Endodermal cell (in vitro differentiated cells): ENCODE measurements at regions not wholly inside any gene's neighbourhood (a gene's known extent, or its start where the extent isn't known, plus 50 kb on each side); places are given as distances from the start of the nearest gene placed in this dataset.

Experiments used
- DNase-seq: peaks from one replicate; pipeline ENCODE4 v3.0.0-alpha.2; 2017
- H3K27ac ChIP-seq: 2 replicates; pipeline ENCODE4 v1.5.1; 2013; ENCODE audit warnings: mild to moderate bottlenecking, low read depth, low read length, moderate library complexity
- H3K27me3 ChIP-seq: 2 replicates; pipeline ENCODE4 v1.6.1; 2013; ENCODE audit warnings: mild to moderate bottlenecking, low read length, moderate library complexity; ENCODE audit not compliant: insufficient read depth, control insufficient read depth, poor library complexity, severe bottlenecking
- H3K36me3 ChIP-seq: 2 replicates; pipeline ENCODE4 v1.7.0; 2013; ENCODE audit warnings: mild to moderate bottlenecking, low read length, moderate library complexity; ENCODE audit not compliant: control insufficient read depth, insufficient read depth
- H3K4me1 ChIP-seq: one replicate; pipeline ENCODE4 v1.7.0; 2013; ENCODE audit warnings: low read length; ENCODE audit not compliant: control insufficient read depth, insufficient read depth
- H3K4me3 ChIP-seq: 2 replicates; pipeline ENCODE4 v1.5.1; 2013; ENCODE audit warnings: mild to moderate bottlenecking, low read length, moderate library complexity
- H3K9ac ChIP-seq: 2 replicates; pipeline ENCODE4 v1.6.1; 2013; ENCODE audit warnings: mild to moderate bottlenecking, low read length, moderate library complexity; ENCODE audit not compliant: poor library complexity, severe bottlenecking; ENCODE audit errors: extremely low read depth
- H3K9me3 ChIP-seq: 2 replicates; pipeline ENCODE4 v1.6.1; 2013; ENCODE audit warnings: mild to moderate bottlenecking, low read length, moderate library complexity; ENCODE audit not compliant: control insufficient read depth
- H3K27ac Mint-ChIP-seq: 2 replicates; pipeline ENCODE4 v1.8.0; 2020; ENCODE audit warnings: mixed read lengths
- H3K27me3 Mint-ChIP-seq: 2 replicates; pipeline ENCODE4 v1.8.0; 2021; ENCODE audit warnings: mild to moderate bottlenecking, mixed read lengths; ENCODE audit not compliant: insufficient read depth
- H3K36me3 Mint-ChIP-seq: 2 replicates; pipeline ENCODE4 v1.8.0; 2020; ENCODE audit warnings: low read depth, mixed read lengths
- H3K4me1 Mint-ChIP-seq: 2 replicates; pipeline ENCODE4 v1.8.0; 2020; ENCODE audit warnings: mixed read lengths
- H3K4me3 Mint-ChIP-seq: 2 replicates; pipeline ENCODE4 v1.8.0; 2020; ENCODE audit warnings: mild to moderate bottlenecking, moderate library complexity, mixed read lengths
- H3K9me3 Mint-ChIP-seq: 2 replicates; pipeline ENCODE4 v1.8.0; 2020; ENCODE audit warnings: mild to moderate bottlenecking, mixed read lengths
- WGBS, 2 experiments: methylation state at CpG; one replicate each; pipeline versions ENCODE4 v1.1.5 to v1.1.7; 2013; ENCODE audit warnings: missing lambda C conversion rate in 2 of 2, mixed read lengths in 1 of 2; ENCODE audit not compliant: insufficient coverage in 1 of 2, insufficient read length in 1 of 2; 5-methylcytosine and 5-hydroxymethylcytosine counted together
- TF ChIP-seq, protein P1 (sequence below): fragments of 200-600 bp; sonication (generic); conservative IDR thresholded peaks from 2 replicates; pipeline ENCODE4 v1.5.0; 2021; ENCODE audit warnings: antibody characterized with exemption, mild to moderate bottlenecking

DNA sequence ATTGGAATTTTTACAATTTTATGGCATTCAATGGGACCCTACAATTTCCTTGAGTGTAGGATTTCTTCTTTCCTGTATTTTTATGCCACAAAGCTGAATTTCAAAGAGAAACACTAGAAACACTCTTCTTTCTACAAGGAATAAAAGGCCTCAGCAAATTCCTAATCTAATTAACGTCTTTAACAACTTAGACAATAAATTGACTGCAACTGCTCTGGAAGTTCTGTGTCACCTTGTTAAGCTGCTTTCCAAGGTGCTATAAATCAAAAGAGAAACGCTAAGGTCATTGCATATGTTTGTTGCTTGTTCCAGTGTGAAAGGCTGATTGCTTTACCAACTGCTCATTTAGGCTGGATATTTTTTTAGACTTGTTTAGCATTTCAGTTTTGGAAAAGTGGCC is 182.2 kb downstream of the POLR1F start:
- DNase-seq: no peak
- Histone ChIP-seq H3K4me1 (no peaks in the 10 kb centered on the region), H3K36me3 (no peaks in the 10 kb centered on the region), H3K27ac (no peak overlapping the region), H3K4me3 (no peak overlapping the region), H3K9ac (no peak overlapping the region), H3K9me3 (no peaks in the 10 kb centered on the region), H3K27me3 (no peaks in the 10 kb centered on the region)
- no peaks in the 10 kb centered on the region for H3K36me3 Mint-ChIP-seq
- TF ChIP-seq, protein P1, sequence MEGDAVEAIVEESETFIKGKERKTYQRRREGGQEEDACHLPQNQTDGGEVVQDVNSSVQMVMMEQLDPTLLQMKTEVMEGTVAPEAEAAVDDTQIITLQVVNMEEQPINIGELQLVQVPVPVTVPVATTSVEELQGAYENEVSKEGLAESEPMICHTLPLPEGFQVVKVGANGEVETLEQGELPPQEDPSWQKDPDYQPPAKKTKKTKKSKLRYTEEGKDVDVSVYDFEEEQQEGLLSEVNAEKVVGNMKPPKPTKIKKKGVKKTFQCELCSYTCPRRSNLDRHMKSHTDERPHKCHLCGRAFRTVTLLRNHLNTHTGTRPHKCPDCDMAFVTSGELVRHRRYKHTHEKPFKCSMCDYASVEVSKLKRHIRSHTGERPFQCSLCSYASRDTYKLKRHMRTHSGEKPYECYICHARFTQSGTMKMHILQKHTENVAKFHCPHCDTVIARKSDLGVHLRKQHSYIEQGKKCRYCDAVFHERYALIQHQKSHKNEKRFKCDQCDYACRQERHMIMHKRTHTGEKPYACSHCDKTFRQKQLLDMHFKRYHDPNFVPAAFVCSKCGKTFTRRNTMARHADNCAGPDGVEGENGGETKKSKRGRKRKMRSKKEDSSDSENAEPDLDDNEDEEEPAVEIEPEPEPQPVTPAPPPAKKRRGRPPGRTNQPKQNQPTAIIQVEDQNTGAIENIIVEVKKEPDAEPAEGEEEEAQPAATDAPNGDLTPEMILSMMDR: no peak
- H3K27ac Mint-ChIP-seq: no peak overlapping the region
- H3K4me3 Mint-ChIP-seq: no peak overlapping the region
- no peaks in the 10 kb centered on the region for H3K9me3 Mint-ChIP-seq
- H3K4me1 Mint-ChIP-seq: peaks cover 8% of the 10 kb centered on the region
- H3K27me3 Mint-ChIP-seq: no peaks in the 10 kb centered on the region
- 78 to 83% methylated on average over 1 to 2 of the region's 2 CpGs for WGBS, 2 experiments

DNA sequence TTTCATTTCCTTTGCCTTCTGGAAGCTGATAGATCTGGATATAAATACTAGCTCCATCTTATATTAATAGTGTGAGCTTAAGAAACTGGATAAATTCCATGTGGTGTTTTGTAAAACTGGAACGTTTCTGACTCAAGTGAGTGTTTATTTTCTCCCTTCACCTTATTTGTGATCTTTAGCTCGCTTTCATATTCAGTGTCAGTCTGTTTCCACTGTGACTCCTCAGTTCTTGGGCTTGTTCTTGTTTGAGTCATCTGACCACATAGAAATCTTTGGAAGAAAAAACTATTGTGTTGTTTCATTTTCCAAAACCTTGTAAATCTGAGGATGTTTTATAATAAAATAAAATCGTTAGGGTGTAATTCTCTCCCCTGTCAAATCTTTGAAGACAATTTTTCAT is 186.4 kb downstream of the POLR1F start:
- no peaks in the 10 kb centered on the region for H3K27me3 Mint-ChIP-seq
- no peaks in the 10 kb centered on the region for H3K36me3 Mint-ChIP-seq

DNA sequence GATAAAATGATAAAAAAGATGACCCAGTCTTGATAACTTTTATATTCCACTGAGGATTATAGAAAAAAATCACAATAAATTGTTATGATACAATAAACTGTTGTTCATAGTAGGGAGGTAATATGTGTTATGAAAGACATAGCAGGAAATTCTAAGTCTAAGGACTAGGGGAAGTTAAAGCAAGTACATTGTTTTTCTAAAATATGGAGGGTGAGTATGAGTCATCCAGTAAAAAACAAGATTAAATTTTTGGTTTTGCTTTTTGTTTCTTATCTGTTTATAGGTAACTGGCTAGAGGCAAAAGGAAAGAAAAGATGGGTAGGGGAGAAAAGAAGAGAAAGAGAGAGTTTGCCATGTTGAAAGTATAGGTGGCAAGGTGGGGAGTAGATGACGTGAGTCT is 188.4 kb downstream of the POLR1F start:
- TF ChIP-seq, protein P1: no peak
- Mint-ChIP-seq H3K4me1 (peaks cover 16% of the 10 kb centered on the region), H3K9me3 (peaks cover 3% of the 10 kb centered on the region), H3K27me3 (no peaks in the 10 kb centered on the region), H3K4me3 (no peak overlapping the region), H3K27ac (no peak overlapping the region), H3K36me3 (no peaks in the 10 kb centered on the region)
- H3K27me3 ChIP-seq: no peaks in the 10 kb centered on the region
- no peak overlapping the region for H3K9ac ChIP-seq
- no peak for DNase-seq
- no peak overlapping the region for H3K4me3 ChIP-seq
- no peaks in the 10 kb centered on the region for H3K9me3 ChIP-seq
- no peak overlapping the region for H3K27ac ChIP-seq
- peaks cover 3% of the 10 kb centered on the region for H3K4me1 ChIP-seq
- no peaks in the 10 kb centered on the region for H3K36me3 ChIP-seq
- 88 to 93% methylated on average over 1 of the region's 1 CpG for WGBS, 2 experiments

More for the DNA sequence above, 186.4 kb downstream of the POLR1F start:
- H3K4me1 Mint-ChIP-seq: peaks cover 8% of the 10 kb centered on the region
- H3K9me3 Mint-ChIP-seq: peaks cover under 1% of the 10 kb centered on the region
- Histone ChIP-seq H3K27me3 (no peaks in the 10 kb centered on the region), H3K9ac (no peak overlapping the region), H3K4me1 (no peaks in the 10 kb centered on the region), H3K36me3 (no peaks in the 10 kb centered on the region), H3K9me3 (no peaks in the 10 kb centered on the region), H3K27ac (no peak overlapping the region), H3K4me3 (no peak overlapping the region)
- no peak overlapping the region for H3K27ac Mint-ChIP-seq
- no peak overlapping the region for H3K4me3 Mint-ChIP-seq
- no peak for DNase-seq
- 78 to 82% methylated on average over 3 of the region's 3 CpGs for WGBS, 2 experiments
- TF ChIP-seq, protein P1: no peak
